ENCODE measurements at regions not wholly inside any gene's neighbourhood (a gene's known extent, or its start where the extent isn't known, plus 50 kb on each side); places are given as distances from the start of the nearest gene placed in this dataset.
"Not testable (repeated sequence)": the region's sequence is repeated elsewhere in the genome, so short reads cannot be mapped to it uniquely, and the experiment has no call there.

GRCh38 chr6:14297118-14297517, 179.5 kb downstream of the CD83 start:
- not testable (repeated sequence) for TF ChIP-seq CTCF (IDR thresholded peaks at IDR 0.05; ENCODE audit: poor library complexity); EZH2phosphoT487 (IDR thresholded peaks at IDR 0.05; ENCODE audit: low read depth, severe bottlenecking, unreplicated experiment); EZH2 (IDR thresholded peaks at IDR 0.05; ENCODE audit: borderline replicate concordance)
